ENCODE measurements at regions not wholly inside any gene's neighbourhood (a gene's known extent, or its start where the extent isn't known, plus 50 kb on each side); places are given as distances from the start of the nearest gene placed in this dataset.

DNA sequence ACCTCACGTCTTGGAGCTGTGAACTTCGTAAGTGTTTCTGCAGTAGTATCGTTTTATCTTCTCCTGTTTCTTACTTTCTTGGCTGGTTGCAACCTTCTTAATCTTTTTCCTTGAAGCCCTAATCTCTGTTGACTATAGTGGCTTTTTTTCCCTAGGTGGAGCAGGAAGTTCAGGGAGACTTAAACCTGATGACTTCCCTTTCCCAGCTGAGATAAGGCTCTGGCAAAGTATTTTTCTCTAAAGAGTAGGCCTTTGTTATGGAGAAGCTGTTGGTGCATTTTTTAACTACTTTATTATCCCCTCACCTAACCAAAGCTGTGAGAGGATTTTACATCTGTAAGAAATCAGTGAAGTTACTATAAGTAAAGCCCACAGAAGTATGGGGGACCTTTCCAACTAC, 723.1 kb upstream of the RIOK2 start:
- TF ChIP-seq CTCF (IDR thresholded peaks at IDR 0.05), result no peak

DNA sequence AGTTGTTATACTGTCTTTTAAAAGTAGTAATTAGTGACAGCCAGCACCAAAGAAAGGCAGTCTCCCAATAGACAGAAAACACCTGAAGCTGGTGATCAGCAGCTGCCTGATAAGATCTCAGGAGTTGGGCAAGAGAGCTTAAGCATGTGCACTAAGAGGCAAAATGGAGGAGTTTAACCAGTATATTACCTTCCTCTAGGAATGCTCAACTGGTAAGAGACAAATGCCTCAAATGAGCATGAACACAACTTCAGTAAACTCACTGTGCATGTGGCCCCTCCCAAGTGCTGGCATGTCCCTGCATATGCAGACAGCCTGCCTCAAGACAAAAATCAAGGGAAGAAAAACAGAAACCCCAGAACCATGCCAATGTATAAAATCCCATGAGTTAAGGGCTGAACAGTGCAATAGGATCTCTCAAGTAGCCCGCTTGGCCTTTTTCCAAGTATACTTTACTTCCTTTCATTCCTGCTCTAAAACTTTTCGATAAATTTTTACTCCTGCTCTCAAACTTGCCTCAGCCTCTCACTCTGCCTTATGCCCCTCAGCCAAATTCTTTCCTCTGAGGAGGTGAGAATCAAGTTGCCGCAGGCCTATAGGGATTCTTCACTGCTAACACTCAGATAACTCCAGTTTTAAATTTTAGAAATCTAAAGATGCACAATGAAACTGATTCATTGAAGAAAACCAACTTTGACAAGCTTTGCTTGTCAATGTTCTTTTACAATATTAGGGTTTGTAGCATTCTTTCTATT, 724.8 kb upstream of the RIOK2 start:
- no peak for TF ChIP-seq CTCF (IDR thresholded peaks at IDR 0.05)
- no peak overlapping the region for H3K27ac Mint-ChIP-seq
- Histone ChIP-seq H3K27me3 (ENCODE audit: control insufficient read depth in 2 of 2, insufficient read depth in 2 of 2, low read length in 2 of 2) (no peaks in the 10 kb centered on the region), H3K36me3 (replicated peaks in 1 of 2; ENCODE audit: control insufficient read depth in 1 of 2, insufficient read depth in 2 of 2, low read length in 2 of 2) (no peaks in the 10 kb centered on the region), H4K20me1 (ENCODE audit: insufficient read depth, low read length) (no peaks in the 10 kb centered on the region), H3K9me3 (replicated peaks in 1 of 2; ENCODE audit: control insufficient read depth in 1 of 2, insufficient read depth in 1 of 2, low read length in 2 of 2) (peaks cover 8 to 18% of the 10 kb centered on the region in 2 donors), H3K27ac (ENCODE audit: low read depth in 1 of 2, low read length in 2 of 2) (no peak overlapping the region), H3K4me3 (replicated peaks in 1 of 3; ENCODE audit: low read depth in 2 of 3, low read length in 3 of 3) (no peak overlapping the region), H3K79me2 (ENCODE audit: insufficient read depth, low read length) (no peaks in the 10 kb centered on the region), H2AFZ (ENCODE audit: insufficient read depth, low read depth, low read length, poor library complexity, severe bottlenecking) (no peak overlapping the region), H3K9ac (ENCODE audit: insufficient read depth, low read length, poor library complexity, severe bottlenecking) (no peak overlapping the region), H3K4me1 (ENCODE audit: control insufficient read depth in 1 of 2, insufficient read depth in 2 of 2, low read length in 2 of 2) (no peaks in the 10 kb centered on the region), H3K4me2 (replicated peaks; ENCODE audit: extremely low read depth, low read length, poor library complexity, severe bottlenecking) (no peak overlapping the region)
- peaks cover 3 to 12% (median 7%) of the 10 kb centered on the region in 7 donors for H3K9me3 Mint-ChIP-seq
- intact Hi-C loops (cut with micrococcal nuclease), result no loop called here
- no peaks in the 10 kb centered on the region for H3K4me1 Mint-ChIP-seq
- 100% methylated on average over 2 of the region's 3 CpGs for WGBS (ENCODE audit: insufficient coverage)
- H3K4me3 Mint-ChIP-seq, result no peak overlapping the region
- H3K27me3 Mint-ChIP-seq (ENCODE audit: low read depth in 3 of 3), result no peaks in the 10 kb centered on the region
- no peaks in the 10 kb centered on the region for H3K36me3 Mint-ChIP-seq
- DNase-seq, result no peak

More for the DNA sequence above, 723.1 kb upstream of the RIOK2 start:
- no peak overlapping the region for H3K9ac ChIP-seq (ENCODE audit: insufficient read depth, low read length, poor library complexity, severe bottlenecking)
- no peaks in the 10 kb centered on the region for H3K27me3 ChIP-seq (ENCODE audit: control insufficient read depth in 2 of 2, insufficient read depth in 2 of 2, low read length in 2 of 2)
- no peaks in the 10 kb centered on the region for H4K20me1 ChIP-seq (ENCODE audit: insufficient read depth, low read length)
- H3K4me1 Mint-ChIP-seq, result no peaks in the 10 kb centered on the region
- no peak overlapping the region for H3K4me2 ChIP-seq (replicated peaks; ENCODE audit: extremely low read depth, low read length, poor library complexity, severe bottlenecking)
- H3K27ac ChIP-seq (ENCODE audit: low read depth in 1 of 2, low read length in 2 of 2), result no peak overlapping the region
- WGBS (ENCODE audit: insufficient coverage), result no CpG with 5 or more reads among the region's 3 CpGs
- H3K27me3 Mint-ChIP-seq (ENCODE audit: low read depth in 3 of 3), result no peaks in the 10 kb centered on the region
- no peaks in the 10 kb centered on the region for H3K36me3 Mint-ChIP-seq
- no peak overlapping the region for H2AFZ ChIP-seq (ENCODE audit: insufficient read depth, low read depth, low read length, poor library complexity, severe bottlenecking)
- peaks cover 16 to 22% of the 10 kb centered on the region in 2 donors for H3K9me3 ChIP-seq (replicated peaks in 1 of 2; ENCODE audit: control insufficient read depth in 1 of 2, insufficient read depth in 1 of 2, low read length in 2 of 2)
- no peak overlapping the region for H3K27ac Mint-ChIP-seq
- no peak for DNase-seq
- H3K36me3 ChIP-seq (replicated peaks in 1 of 2; ENCODE audit: control insufficient read depth in 1 of 2, insufficient read depth in 2 of 2, low read length in 2 of 2), result no peaks in the 10 kb centered on the region
- peaks cover 5 to 22% (median 10%) of the 10 kb centered on the region in 7 donors for H3K9me3 Mint-ChIP-seq
- H3K79me2 ChIP-seq (ENCODE audit: insufficient read depth, low read length), result no peaks in the 10 kb centered on the region
- intact Hi-C loops (cut with micrococcal nuclease), result no loop called here
- H3K4me3 Mint-ChIP-seq, result no peak overlapping the region
- no peak overlapping the region for H3K4me3 ChIP-seq (replicated peaks in 1 of 3; ENCODE audit: low read depth in 2 of 3, low read length in 3 of 3)
- H3K4me1 ChIP-seq (ENCODE audit: control insufficient read depth in 1 of 2, insufficient read depth in 2 of 2, low read length in 2 of 2), result no peaks in the 10 kb centered on the region
